SK-N-SH treated with all-trans-retinoic acid at 6 μM for 48 hours (cell line): ENCODE measurements at regions not wholly inside any gene's neighbourhood (a gene's known extent, or its start where the extent isn't known, plus 50 kb on each side); places are given as distances from the start of the nearest gene placed in this dataset.

Source experiments
- ARNTL ChIP-seq: fragments of 450-650 bp; formaldehyde crosslinking; IDR thresholded peaks from 2 replicates; pipeline ENCODE4 v1.5.0; 2020; ENCODE audit warnings: low read depth, mild to moderate bottlenecking, moderate library complexity, borderline replicate concordance
- CREB5 ChIP-seq: fragments of 250-450 bp; sonication (Bioruptor Pico); IDR thresholded peaks from 2 replicates; pipeline ENCODE4 v1.5.1; 2020; ENCODE audit warnings: low read depth, mild to moderate bottlenecking, moderate library complexity
- CSRNP3 ChIP-seq: fragments of 250-450 bp; sonication (Bioruptor Pico); IDR thresholded peaks from 2 replicates; pipeline ENCODE4 v1.5.1; 2021; ENCODE audit warnings: mild to moderate bottlenecking, moderate library complexity
- ESRRG ChIP-seq: fragments of 250-450 bp; sonication (Bioruptor Pico); IDR thresholded peaks from 2 replicates; pipeline ENCODE4 v1.6.1; 2021; ENCODE audit warnings: mild to moderate bottlenecking
- PATZ1 ChIP-seq: fragments of 250-450 bp; sonication (Bioruptor Pico); IDR thresholded peaks from 2 replicates; pipeline ENCODE4 v1.8.0; 2020; ENCODE audit warnings: mild to moderate bottlenecking, moderate library complexity, borderline replicate concordance
- RARB ChIP-seq: fragments of 250-450 bp; sonication (Bioruptor Pico); IDR thresholded peaks from 2 replicates; pipeline ENCODE4 v1.8.0; 2021; ENCODE audit warnings: mild to moderate bottlenecking, moderate library complexity
- TSHZ2 ChIP-seq: fragments of 250-450 bp; sonication (Bioruptor Pico); IDR thresholded peaks from 2 replicates; pipeline ENCODE4 v1.5.0; 2020; ENCODE audit warnings: mild to moderate bottlenecking, moderate library complexity
- ZFP3 ChIP-seq: fragments of 250-450 bp; sonication (Bioruptor Pico); IDR thresholded peaks from 2 replicates; pipeline ENCODE4 v1.5.0; 2020; ENCODE audit warnings: mild to moderate bottlenecking, moderate library complexity
- ZFP30 ChIP-seq: fragments of 450-650 bp; formaldehyde crosslinking; IDR thresholded peaks from 2 replicates; pipeline ENCODE4 v1.5.0; 2022; ENCODE audit warnings: mild to moderate bottlenecking, moderate library complexity
- ZNF565 ChIP-seq: fragments of 450-650 bp; formaldehyde crosslinking; conservative IDR thresholded peaks from 2 replicates; pipeline ENCODE4 v1.5.0; 2020; ENCODE audit warnings: low read depth, mild to moderate bottlenecking, moderate library complexity
- ZNF70 ChIP-seq: fragments of 450-650 bp; formaldehyde crosslinking; IDR thresholded peaks from 2 replicates; pipeline ENCODE4 v1.5.0; 2020; ENCODE audit warnings: mild to moderate bottlenecking, moderate library complexity

- TF ChIP-seq TSHZ2 (CRISPR knock-in tag): no peak
- no peak for TF ChIP-seq CREB5 (CRISPR knock-in tag)
- TF ChIP-seq ZNF70: no peak
- no peak for TF ChIP-seq ARNTL
- no peak for TF ChIP-seq CSRNP3 (CRISPR knock-in tag)
- TF ChIP-seq ZFP3: no peak
- TF ChIP-seq ZNF565 (CRISPR knock-in tag): no peak
- no peak for TF ChIP-seq RARB
- no peak for TF ChIP-seq PATZ1 (CRISPR knock-in tag)
- no peak for TF ChIP-seq ESRRG
- TF ChIP-seq ZFP30 (CRISPR knock-in tag): no peak
These were observed 133.6 kb upstream of the RAB4A start for GRCh38 chr1:229137271-229137670.
